Urinary bladder (tissue), 3 donors: ENCODE measurements at regions not wholly inside any gene's neighbourhood (a gene's known extent, or its start where the extent isn't known, plus 50 kb on each side); places are given as distances from the start of the nearest gene placed in this dataset.
"Not testable (repeated sequence)": the region's sequence is repeated elsewhere in the genome, so short reads cannot be mapped to it uniquely, and the experiment has no call there.

Experiments used
- DNase-seq: peaks from one replicate; pipeline ENCODE4 v3.0.0-alpha.2; 2015; ENCODE audit errors: extremely low spot score
- H3K27ac ChIP-seq: one replicate; pipeline ENCODE4 v1.5.1; 2013; ENCODE audit warnings: low read depth, mild to moderate bottlenecking, moderate library complexity
- H3K36me3 ChIP-seq: one replicate; pipeline ENCODE4 v1.6.1; 2013; ENCODE audit warnings: mild to moderate bottlenecking, moderate library complexity; ENCODE audit not compliant: insufficient read depth
- H3K4me1 ChIP-seq: one replicate; pipeline ENCODE4 v1.6.1; 2013; ENCODE audit warnings: mild to moderate bottlenecking, moderate library complexity; ENCODE audit not compliant: insufficient read depth
- H3K4me3 ChIP-seq: one replicate; pipeline ENCODE4 v1.5.1; 2013; ENCODE audit warnings: low read depth, low read length
- WGBS: extraction: QIAGEN DNeasy Blood & Tissue Kit; methylation state at CpG from one replicate; pipeline ENCODE4 v1.1.7; 2013; 5-methylcytosine and 5-hydroxymethylcytosine counted together
- donor health status: healthy with polysubstance abuse.
- donor health status: healthy.

DNA sequence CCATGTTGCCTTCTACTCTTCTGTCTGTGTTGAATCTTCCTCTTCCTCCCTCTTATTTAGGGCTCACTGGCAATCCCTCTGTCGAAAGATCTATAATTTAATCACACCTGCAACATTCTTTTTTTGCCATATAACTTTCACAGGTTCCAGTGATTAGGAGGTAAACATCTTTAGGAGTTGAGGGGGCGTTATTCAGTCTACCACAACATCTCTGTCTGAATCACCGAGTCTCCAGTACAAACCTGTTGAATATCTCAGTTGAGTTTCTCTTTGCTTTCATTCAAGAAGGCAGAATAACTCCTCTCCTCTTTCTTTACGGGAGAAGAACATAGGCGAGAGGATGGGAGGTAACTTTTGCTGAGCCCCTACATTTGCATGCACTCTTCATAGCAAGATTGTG is 101.9 kb upstream of the CDC42BPA start:
- Histone ChIP-seq H3K4me3 (no peak overlapping the region), H3K27ac (no peak overlapping the region), H3K36me3 (no peaks in the 10 kb centered on the region), H3K4me1 (no peaks in the 10 kb centered on the region)
- DNase-seq, result no peak
- WGBS, result 93% methylated on average over 5 of the region's 5 CpGs

- 82% methylated on average over 2 of the region's 2 CpGs for WGBS
These were observed 99.6 kb upstream of the CDC42BPA start for GRCh38 chr1:227417756-227418480.

DNA sequence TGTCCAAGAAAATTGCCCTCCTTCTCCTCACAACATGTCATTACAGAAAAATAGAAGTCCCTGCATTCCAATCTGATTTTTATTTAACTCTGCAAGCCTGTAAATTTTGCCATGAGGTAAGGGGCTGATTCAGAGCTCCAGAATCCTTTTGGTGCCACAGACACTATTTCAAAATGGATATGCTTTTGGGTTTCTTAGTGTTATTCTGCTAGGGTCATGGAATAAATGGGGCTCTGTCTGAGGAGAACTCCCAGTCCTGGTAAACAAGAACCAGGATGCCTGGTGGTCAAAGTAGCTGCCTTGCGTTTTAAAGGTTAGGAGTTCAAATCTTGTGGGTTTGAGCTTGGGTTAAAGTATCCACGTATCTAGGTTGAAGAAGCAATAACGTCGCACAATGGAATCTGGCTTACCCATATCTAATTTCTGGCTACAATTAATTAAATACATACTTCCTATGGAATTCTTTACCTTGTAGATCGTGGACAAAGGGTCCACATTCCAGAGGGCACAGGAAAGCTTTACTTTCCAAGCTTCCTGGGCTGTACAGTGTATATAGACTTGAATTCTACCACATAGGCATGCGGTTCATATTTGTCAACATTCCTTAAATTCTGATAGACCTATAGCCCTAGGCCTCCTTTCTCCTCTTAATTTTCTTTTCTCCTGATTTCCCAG is 98.0 kb upstream of the CDC42BPA start:
- Histone ChIP-seq H3K27ac (no peak overlapping the region), H3K4me3 (no peak overlapping the region), H3K4me1 (no peaks in the 10 kb centered on the region), H3K36me3 (no peaks in the 10 kb centered on the region)
- no peak for DNase-seq
- WGBS, result 91% methylated on average over 6 of the region's 6 CpGs

More at GRCh38 chr1:227417756-227418480, 99.6 kb upstream of the CDC42BPA start:
- Histone ChIP-seq H3K4me1 (no peaks in the 10 kb centered on the region), H3K27ac (no peak overlapping the region), H3K36me3 (no peaks in the 10 kb centered on the region), H3K4me3 (no peak overlapping the region)
- no peak for DNase-seq

GRCh38 chr1:227415115-227415790 is 97.0 kb upstream of the CDC42BPA start:
- Histone ChIP-seq H3K4me1 (no peaks in the 10 kb centered on the region), H3K36me3 (no peaks in the 10 kb centered on the region), H3K27ac (no peak overlapping the region), H3K4me3 (no peak overlapping the region)
- WGBS, result 84% methylated on average over 8 of the region's 8 CpGs
- no peak for DNase-seq

GRCh38 chr1:227411066-227411465 is 92.8 kb upstream of the CDC42BPA start:
- no peak overlapping the region for H3K27ac ChIP-seq
- no peaks in the 10 kb centered on the region for H3K4me1 ChIP-seq
- no peak overlapping the region for H3K4me3 ChIP-seq
- H3K36me3 ChIP-seq, result no peaks in the 10 kb centered on the region
- DNase-seq, result no peak
- WGBS, result 77% methylated on average over 7 of the region's 7 CpGs

DNA sequence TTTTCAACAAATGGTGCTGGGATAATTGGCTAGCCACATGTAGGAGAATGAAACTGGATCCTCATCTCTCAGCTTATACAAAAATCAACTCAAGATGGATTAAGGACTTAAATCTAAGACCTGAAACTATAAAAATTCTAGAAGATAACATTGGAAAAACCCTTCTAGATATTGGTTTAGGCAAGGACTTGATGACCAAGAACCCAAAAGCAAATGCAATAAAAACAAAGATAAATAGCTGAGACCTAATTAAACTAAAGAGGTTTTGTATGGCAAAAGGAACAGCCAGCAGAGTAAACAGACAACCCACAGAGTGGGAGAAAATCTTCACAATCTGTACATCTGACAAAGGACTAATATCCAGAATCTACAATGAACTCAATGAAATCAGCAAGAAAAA is 88.0 kb upstream of the CDC42BPA start:
- H3K27ac ChIP-seq, H3K4me3 ChIP-seq, H3K36me3 ChIP-seq, H3K4me1 ChIP-seq, DNase-seq: not testable (repeated sequence)

DNA sequence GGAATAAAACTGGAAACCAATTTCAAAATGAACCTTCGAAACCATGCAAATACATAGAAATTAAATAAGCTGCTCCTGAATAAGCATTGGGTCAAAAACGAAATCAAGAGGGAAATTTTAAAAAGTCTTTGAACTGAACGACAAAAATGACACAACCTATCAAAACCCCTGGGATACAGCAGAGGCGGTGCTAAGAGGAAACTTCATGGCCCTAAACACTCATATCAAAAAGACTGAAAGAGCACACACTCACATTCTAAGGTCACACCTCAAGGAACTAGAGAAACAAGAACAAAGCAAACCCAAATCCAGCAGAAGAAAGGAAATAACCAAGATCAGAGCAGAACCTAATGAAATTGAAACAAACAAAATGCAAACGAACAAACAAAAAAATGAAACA is 85.2 kb upstream of the CDC42BPA start:
- Histone ChIP-seq H3K4me3 (no peak overlapping the region), H3K4me1 (no peaks in the 10 kb centered on the region), H3K27ac (no peak overlapping the region), H3K36me3 (no peaks in the 10 kb centered on the region)
- DNase-seq, result no peak
- WGBS, result 76% methylated on average over 5 of the region's 5 CpGs

- Histone ChIP-seq H3K27ac (no peak overlapping the region), H3K36me3 (no peaks in the 10 kb centered on the region), H3K4me3 (no peak overlapping the region), H3K4me1 (no peaks in the 10 kb centered on the region)
- WGBS, result 96% methylated on average over 10 of the region's 10 CpGs
- DNase-seq, result no peak
These were observed 83.5 kb upstream of the CDC42BPA start for GRCh38 chr1:227401562-227402342.

- DNase-seq, result no peak
- no peaks in the 10 kb centered on the region for H3K4me1 ChIP-seq
- no peak overlapping the region for H3K27ac ChIP-seq
- WGBS, result 87% methylated on average over 4 of the region's 4 CpGs
- H3K36me3 ChIP-seq, result no peaks in the 10 kb centered on the region
- H3K4me3 ChIP-seq, result no peak overlapping the region
These were observed 80.9 kb upstream of the CDC42BPA start for GRCh38 chr1:227399152-227399730.

- 86% methylated on average over 5 of the region's 5 CpGs for WGBS
- DNase-seq, result no peak
- Histone ChIP-seq H3K36me3 (no peaks in the 10 kb centered on the region), H3K4me3 (no peak overlapping the region), H3K4me1 (no peaks in the 10 kb centered on the region), H3K27ac (no peak overlapping the region)
These were observed 79.2 kb upstream of the CDC42BPA start for GRCh38 chr1:227397354-227397978.

GRCh38 chr1:227396539-227397353 is 78.5 kb upstream of the CDC42BPA start:
- no peak for DNase-seq
- 74% methylated on average over 8 of the region's 8 CpGs for WGBS
- H3K27ac ChIP-seq, result no peak overlapping the region
- no peak overlapping the region for H3K4me3 ChIP-seq
- no peaks in the 10 kb centered on the region for H3K4me1 ChIP-seq
- H3K36me3 ChIP-seq, result no peaks in the 10 kb centered on the region

GRCh38 chr1:227395426-227396028 is 77.2 kb upstream of the CDC42BPA start:
- WGBS, result 47% methylated on average over 2 of the region's 2 CpGs
- Histone ChIP-seq H3K27ac (no peak overlapping the region), H3K4me3 (no peak overlapping the region), H3K4me1 (no peaks in the 10 kb centered on the region), H3K36me3 (no peaks in the 10 kb centered on the region)
- DNase-seq, result no peak
